DMS53 treated with DMSO at 0.1 percent for 48 hours (cell line): ENCODE measurements at regions not wholly inside any gene's neighbourhood (a gene's known extent, or its start where the extent isn't known, plus 50 kb on each side); places are given as distances from the start of the nearest gene placed in this dataset.

ENCODE experiments used
- DNase-seq: peaks from one replicate; lab custom pipeline; 2025; ENCODE audit not compliant: unreplicated experiment; lab: John Stamatoyannopoulos, UW

- no peak for DNase-seq
Measured at GRCh38 chr9:120214332-120214731, 365.6 kb downstream of the CDK5RAP2 start.

GRCh38 chr9:120212853-120213200 lies 367.1 kb downstream of the CDK5RAP2 start:
- DNase-seq: no peak

- DNase-seq: no peak
Measured at GRCh38 chr9:120212153-120212852, 367.7 kb downstream of the CDK5RAP2 start.

- no peak for DNase-seq
Measured at GRCh38 chr9:120210274-120210673, 369.7 kb downstream of the CDK5RAP2 start.

- no peak for DNase-seq
Measured at GRCh38 chr9:120202856-120203654, 376.9 kb downstream of the CDK5RAP2 start.

GRCh38 chr9:120198027-120198426 lies 381.9 kb downstream of the CDK5RAP2 start:
- DNase-seq: no peak

GRCh38 chr9:120197605-120198004 lies 382.4 kb downstream of the CDK5RAP2 start:
- DNase-seq: no peak

GRCh38 chr9:120191141-120191540 lies 388.8 kb downstream of the CDK5RAP2 start:
- DNase-seq: no peak

- DNase-seq: no peak
Measured at GRCh38 chr9:120187758-120188157, 392.2 kb downstream of the CDK5RAP2 start.

GRCh38 chr9:120186276-120186675 lies 393.7 kb downstream of the CDK5RAP2 start:
- DNase-seq: no peak

GRCh38 chr9:120184266-120184665 lies 395.7 kb downstream of the CDK5RAP2 start:
- no peak for DNase-seq

GRCh38 chr9:120183615-120184014 lies 396.4 kb downstream of the CDK5RAP2 start:
- DNase-seq: no peak

GRCh38 chr9:120182011-120182410 lies 398.0 kb downstream of the CDK5RAP2 start:
- no peak for DNase-seq

- no peak for DNase-seq
Measured at GRCh38 chr9:120177121-120177520, 402.8 kb downstream of the CDK5RAP2 start.

- DNase-seq: no peak
Measured at GRCh38 chr9:120175031-120175430, 404.9 kb downstream of the CDK5RAP2 start.

GRCh38 chr9:120161776-120162175 lies 418.2 kb downstream of the CDK5RAP2 start:
- DNase-seq: no peak

GRCh38 chr9:120158221-120158620 lies 421.7 kb downstream of the CDK5RAP2 start:
- DNase-seq: no peak

- DNase-seq: no peak
Measured at GRCh38 chr9:120156376-120156775, 423.6 kb downstream of the CDK5RAP2 start.

- no peak for DNase-seq
Measured at GRCh38 chr9:120153258-120153657, 426.7 kb downstream of the CDK5RAP2 start.

- no peak for DNase-seq
Measured at GRCh38 chr9:120152295-120152694, 427.7 kb downstream of the CDK5RAP2 start.

- DNase-seq: no peak
Measured at GRCh38 chr9:120151806-120152205, 428.2 kb downstream of the CDK5RAP2 start.

GRCh38 chr9:120151149-120151548 lies 428.8 kb downstream of the CDK5RAP2 start:
- DNase-seq: no peak

GRCh38 chr9:120138955-120139354 lies 441.0 kb downstream of the CDK5RAP2 start:
- DNase-seq: no peak
